ENCODE measurements at regions not wholly inside any gene's neighbourhood (a gene's known extent, or its start where the extent isn't known, plus 50 kb on each side); places are given as distances from the start of the nearest gene placed in this dataset.

- Histone ChIP-seq H3K4me1 (ENCODE audit: insufficient read depth, low read length, poor library complexity, severe bottlenecking) (no peaks in the 10 kb centered on the region), H3K79me2 (ENCODE audit: insufficient read depth, low read length) (no peaks in the 10 kb centered on the region), H3K9me3 (ENCODE audit: insufficient read depth, low read depth, low read length) (no peaks in the 10 kb centered on the region), H3K9ac (ENCODE audit: low read depth, low read length, poor library complexity, severe bottlenecking) (no peak overlapping the region), H3F3A (ENCODE audit: low read depth) (no peaks in the 10 kb centered on the region), H3K4me2 (ENCODE audit: low read depth, low read length, poor library complexity, severe bottlenecking) (no peak overlapping the region), H3K36me3 (ENCODE audit: insufficient read depth, low read length) (no peaks in the 10 kb centered on the region), H3K27me3 (ENCODE audit: insufficient read depth, low read length, poor library complexity, severe bottlenecking) (no peaks in the 10 kb centered on the region), H3K4me3 (ENCODE audit: low read length, poor library complexity, severe bottlenecking) (no peak overlapping the region), H4K20me1 (ENCODE audit: insufficient read depth, low read length, poor library complexity, severe bottlenecking) (no peaks in the 10 kb centered on the region), H3K9me2 (replicated peaks; ENCODE audit: low read depth, low read length) (no peaks in the 10 kb centered on the region), H2AFZ (ENCODE audit: low read length) (peak overlapping the region; percentile 76)
- no peak for TF ChIP-seq CTCF (conservative IDR thresholded peaks at IDR 0.05; ENCODE audit: low read length)
- TF ChIP-seq EZH2phosphoT487 (IDR thresholded peaks at IDR 0.05; ENCODE audit: borderline replicate concordance): no peak
Observed at GRCh38 chr9:73083519-73083918, 68.1 kb upstream of the ANXA1 start.

- no peak overlapping the region for H3K4me2 ChIP-seq (ENCODE audit: low read depth, low read length, poor library complexity, severe bottlenecking)
- no peak overlapping the region for H3K9ac ChIP-seq (ENCODE audit: low read depth, low read length, poor library complexity, severe bottlenecking)
- H2AFZ ChIP-seq (ENCODE audit: low read length): no peak overlapping the region
- no peak for TF ChIP-seq EZH2phosphoT487 (IDR thresholded peaks at IDR 0.05; ENCODE audit: borderline replicate concordance)
- peak; percentile 87 for TF ChIP-seq CTCF (conservative IDR thresholded peaks at IDR 0.05; ENCODE audit: low read length)
- no peak overlapping the region for H3K4me3 ChIP-seq (ENCODE audit: low read length, poor library complexity, severe bottlenecking)
- H3K27me3 ChIP-seq (ENCODE audit: insufficient read depth, low read length, poor library complexity, severe bottlenecking): no peaks in the 10 kb centered on the region
- H3K4me1 ChIP-seq (ENCODE audit: insufficient read depth, low read length, poor library complexity, severe bottlenecking): no peaks in the 10 kb centered on the region
- H4K20me1 ChIP-seq (ENCODE audit: insufficient read depth, low read length, poor library complexity, severe bottlenecking): no peaks in the 10 kb centered on the region
- no peaks in the 10 kb centered on the region for H3K79me2 ChIP-seq (ENCODE audit: insufficient read depth, low read length)
- H3F3A ChIP-seq (ENCODE audit: low read depth): no peaks in the 10 kb centered on the region
- H3K9me3 ChIP-seq (ENCODE audit: insufficient read depth, low read depth, low read length): no peaks in the 10 kb centered on the region
- no peaks in the 10 kb centered on the region for H3K9me2 ChIP-seq (replicated peaks; ENCODE audit: low read depth, low read length)
- no peaks in the 10 kb centered on the region for H3K36me3 ChIP-seq (ENCODE audit: insufficient read depth, low read length)
Observed at GRCh38 chr9:73081979-73082657, 69.5 kb upstream of the ANXA1 start.

GRCh38 chr9:73080110-73080694 is 71.5 kb upstream of the ANXA1 start:
- H3K79me2 ChIP-seq (ENCODE audit: insufficient read depth, low read length): no peaks in the 10 kb centered on the region
- no peaks in the 10 kb centered on the region for H3K27me3 ChIP-seq (ENCODE audit: insufficient read depth, low read length, poor library complexity, severe bottlenecking)
- no peaks in the 10 kb centered on the region for H3K9me2 ChIP-seq (replicated peaks; ENCODE audit: low read depth, low read length)
- H3K4me1 ChIP-seq (ENCODE audit: insufficient read depth, low read length, poor library complexity, severe bottlenecking): no peaks in the 10 kb centered on the region
- TF ChIP-seq EZH2phosphoT487 (IDR thresholded peaks at IDR 0.05; ENCODE audit: borderline replicate concordance): no peak
- no peak for TF ChIP-seq CTCF (conservative IDR thresholded peaks at IDR 0.05; ENCODE audit: low read length)
- H3K4me2 ChIP-seq (ENCODE audit: low read depth, low read length, poor library complexity, severe bottlenecking): no peak overlapping the region
- no peak overlapping the region for H3K4me3 ChIP-seq (ENCODE audit: low read length, poor library complexity, severe bottlenecking)
- no peak overlapping the region for H3K9ac ChIP-seq (ENCODE audit: low read depth, low read length, poor library complexity, severe bottlenecking)
- H3F3A ChIP-seq (ENCODE audit: low read depth): no peaks in the 10 kb centered on the region
- 0 out of 2 replicates have a peak overlapping the region, but pooled peaks have one; percentile 25 for H2AFZ ChIP-seq (ENCODE audit: low read length)
- H3K36me3 ChIP-seq (ENCODE audit: insufficient read depth, low read length): no peaks in the 10 kb centered on the region
- no peaks in the 10 kb centered on the region for H3K9me3 ChIP-seq (ENCODE audit: insufficient read depth, low read depth, low read length)
- no peaks in the 10 kb centered on the region for H4K20me1 ChIP-seq (ENCODE audit: insufficient read depth, low read length, poor library complexity, severe bottlenecking)

All from Loucy (cell line).